ENCODE measurements at regions not wholly inside any gene's neighbourhood (a gene's known extent, or its start where the extent isn't known, plus 50 kb on each side); places are given as distances from the start of the nearest gene placed in this dataset.

DNA sequence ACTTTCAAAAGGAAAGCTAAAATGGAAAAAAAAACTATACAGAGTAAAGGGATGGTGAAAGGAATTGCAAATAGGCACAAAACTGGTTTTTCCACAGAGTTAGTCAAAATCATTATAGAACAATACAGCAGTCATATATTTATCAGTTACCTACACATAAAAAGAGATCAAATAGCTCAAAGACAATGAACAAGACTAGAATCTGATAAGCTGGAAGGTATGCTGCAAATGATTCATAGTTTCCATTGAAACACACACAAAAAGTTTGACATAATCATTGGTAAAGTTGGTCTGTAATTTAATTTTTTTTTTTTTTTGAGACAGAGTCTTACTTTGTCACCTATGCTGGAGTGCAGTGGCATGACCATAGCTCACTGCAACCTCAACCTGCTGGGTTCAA lies 92.4 kb upstream of the SGCE start:
- TF ChIP-seq RAD21 (IDR thresholded peaks at IDR 0.05; ENCODE audit: low read length) (no peak), EZH2phosphoT487 (IDR thresholded peaks at IDR 0.05; ENCODE audit: borderline replicate concordance, low read depth) (no peak), POLR2AphosphoS5 (IDR thresholded peaks at IDR 0.05; ENCODE audit: low read depth, low read length) (no peak), TCF12 (IDR thresholded peaks at IDR 0.05) (no peak), FOXM1 (IDR thresholded peaks at IDR 0.05; ENCODE audit: low read depth) (no peak), RFX5 (IDR thresholded peaks at IDR 0.05; ENCODE audit: low read length) (no peak), GATA2 (CRISPR knock-in tag; IDR thresholded peaks at IDR 0.05) (no peak), SIN3A (IDR thresholded peaks at IDR 0.05; ENCODE audit: borderline replicate concordance, low read depth, low read length) (no peak), TAF1 (IDR thresholded peaks at IDR 0.05; ENCODE audit: borderline replicate concordance, low read depth, low read length) (no peak)
- TF ChIP-seq, protein P1, sequence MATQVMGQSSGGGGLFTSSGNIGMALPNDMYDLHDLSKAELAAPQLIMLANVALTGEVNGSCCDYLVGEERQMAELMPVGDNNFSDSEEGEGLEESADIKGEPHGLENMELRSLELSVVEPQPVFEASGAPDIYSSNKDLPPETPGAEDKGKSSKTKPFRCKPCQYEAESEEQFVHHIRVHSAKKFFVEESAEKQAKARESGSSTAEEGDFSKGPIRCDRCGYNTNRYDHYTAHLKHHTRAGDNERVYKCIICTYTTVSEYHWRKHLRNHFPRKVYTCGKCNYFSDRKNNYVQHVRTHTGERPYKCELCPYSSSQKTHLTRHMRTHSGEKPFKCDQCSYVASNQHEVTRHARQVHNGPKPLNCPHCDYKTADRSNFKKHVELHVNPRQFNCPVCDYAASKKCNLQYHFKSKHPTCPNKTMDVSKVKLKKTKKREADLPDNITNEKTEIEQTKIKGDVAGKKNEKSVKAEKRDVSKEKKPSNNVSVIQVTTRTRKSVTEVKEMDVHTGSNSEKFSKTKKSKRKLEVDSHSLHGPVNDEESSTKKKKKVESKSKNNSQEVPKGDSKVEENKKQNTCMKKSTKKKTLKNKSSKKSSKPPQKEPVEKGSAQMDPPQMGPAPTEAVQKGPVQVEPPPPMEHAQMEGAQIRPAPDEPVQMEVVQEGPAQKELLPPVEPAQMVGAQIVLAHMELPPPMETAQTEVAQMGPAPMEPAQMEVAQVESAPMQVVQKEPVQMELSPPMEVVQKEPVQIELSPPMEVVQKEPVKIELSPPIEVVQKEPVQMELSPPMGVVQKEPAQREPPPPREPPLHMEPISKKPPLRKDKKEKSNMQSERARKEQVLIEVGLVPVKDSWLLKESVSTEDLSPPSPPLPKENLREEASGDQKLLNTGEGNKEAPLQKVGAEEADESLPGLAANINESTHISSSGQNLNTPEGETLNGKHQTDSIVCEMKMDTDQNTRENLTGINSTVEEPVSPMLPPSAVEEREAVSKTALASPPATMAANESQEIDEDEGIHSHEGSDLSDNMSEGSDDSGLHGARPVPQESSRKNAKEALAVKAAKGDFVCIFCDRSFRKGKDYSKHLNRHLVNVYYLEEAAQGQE (IDR thresholded peaks at IDR 0.05; ENCODE audit: low read depth, low read length): no peak
- TF ChIP-seq, protein P2, sequence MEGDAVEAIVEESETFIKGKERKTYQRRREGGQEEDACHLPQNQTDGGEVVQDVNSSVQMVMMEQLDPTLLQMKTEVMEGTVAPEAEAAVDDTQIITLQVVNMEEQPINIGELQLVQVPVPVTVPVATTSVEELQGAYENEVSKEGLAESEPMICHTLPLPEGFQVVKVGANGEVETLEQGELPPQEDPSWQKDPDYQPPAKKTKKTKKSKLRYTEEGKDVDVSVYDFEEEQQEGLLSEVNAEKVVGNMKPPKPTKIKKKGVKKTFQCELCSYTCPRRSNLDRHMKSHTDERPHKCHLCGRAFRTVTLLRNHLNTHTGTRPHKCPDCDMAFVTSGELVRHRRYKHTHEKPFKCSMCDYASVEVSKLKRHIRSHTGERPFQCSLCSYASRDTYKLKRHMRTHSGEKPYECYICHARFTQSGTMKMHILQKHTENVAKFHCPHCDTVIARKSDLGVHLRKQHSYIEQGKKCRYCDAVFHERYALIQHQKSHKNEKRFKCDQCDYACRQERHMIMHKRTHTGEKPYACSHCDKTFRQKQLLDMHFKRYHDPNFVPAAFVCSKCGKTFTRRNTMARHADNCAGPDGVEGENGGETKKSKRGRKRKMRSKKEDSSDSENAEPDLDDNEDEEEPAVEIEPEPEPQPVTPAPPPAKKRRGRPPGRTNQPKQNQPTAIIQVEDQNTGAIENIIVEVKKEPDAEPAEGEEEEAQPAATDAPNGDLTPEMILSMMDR (IDR thresholded peaks at IDR 0.05): no peak
